Iris pigment epithelial cell (primary cell): ENCODE measurements at regions not wholly inside any gene's neighbourhood (a gene's known extent, or its start where the extent isn't known, plus 50 kb on each side); places are given as distances from the start of the nearest gene placed in this dataset.

Experiments used
- DNase-seq: peaks from one replicate; pipeline ENCODE4 v3.0.0-alpha.2; 2011; ENCODE audit warnings: low read depth

DNA sequence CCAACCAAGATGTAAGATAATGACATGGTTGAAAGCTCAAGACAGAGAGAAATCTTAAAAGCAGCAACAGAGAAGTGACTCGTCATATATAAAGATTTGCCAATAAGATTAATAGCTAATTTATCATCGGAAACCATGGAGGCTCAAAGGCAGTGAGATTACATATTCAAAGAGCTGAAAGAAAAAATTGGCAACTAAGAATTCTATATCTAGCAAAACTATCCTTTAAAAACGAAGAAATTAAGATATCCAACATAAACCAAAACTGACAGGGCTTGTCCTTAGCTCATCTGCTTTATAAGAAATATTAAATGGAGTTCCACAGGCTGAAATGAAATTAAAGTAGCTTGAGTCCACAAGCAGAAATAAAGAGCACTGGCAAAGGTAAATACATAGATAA, 236.6 kb downstream of the ANAPC1 start:
- no peak for DNase-seq

DNA sequence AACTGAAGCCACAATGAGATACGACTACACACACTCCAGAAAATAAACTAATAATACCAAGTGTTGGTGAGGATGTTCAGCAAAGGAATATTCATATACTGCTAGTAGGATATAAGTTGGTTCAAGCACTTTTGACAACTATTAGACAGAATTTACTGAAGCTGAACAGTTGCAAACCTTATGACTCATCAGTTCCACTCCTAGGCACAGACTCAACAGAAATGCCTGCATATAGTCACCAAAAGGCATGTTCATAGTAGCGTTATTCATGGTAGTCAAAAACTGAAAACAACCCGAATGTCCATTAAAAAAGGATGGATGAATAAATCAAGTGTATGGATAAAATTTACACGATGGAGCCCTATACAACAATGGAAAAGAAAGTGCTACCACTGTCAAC, 232.0 kb downstream of the ANAPC1 start:
- peak; percentile 44 for DNase-seq

DNA sequence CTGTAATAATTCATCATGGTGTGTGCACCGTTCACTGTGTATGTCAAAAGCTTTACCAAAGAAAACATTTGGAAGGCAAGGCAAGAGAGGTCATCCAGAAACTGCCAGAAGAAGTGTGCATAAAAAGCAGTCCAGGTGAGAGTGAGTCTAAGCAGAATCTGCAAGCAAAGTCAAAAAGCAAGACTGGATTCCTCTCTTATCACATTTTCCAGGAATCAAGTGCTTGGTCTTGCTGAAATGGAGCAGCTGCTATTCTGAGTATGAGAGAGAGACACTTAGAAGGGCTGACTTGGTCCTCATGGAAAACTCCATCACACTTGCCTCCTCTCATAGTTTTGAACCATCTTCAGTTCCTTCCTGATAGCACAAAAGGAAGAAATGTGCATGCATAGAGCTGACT, 231.3 kb downstream of the ANAPC1 start:
- DNase-seq, result no peak

DNA sequence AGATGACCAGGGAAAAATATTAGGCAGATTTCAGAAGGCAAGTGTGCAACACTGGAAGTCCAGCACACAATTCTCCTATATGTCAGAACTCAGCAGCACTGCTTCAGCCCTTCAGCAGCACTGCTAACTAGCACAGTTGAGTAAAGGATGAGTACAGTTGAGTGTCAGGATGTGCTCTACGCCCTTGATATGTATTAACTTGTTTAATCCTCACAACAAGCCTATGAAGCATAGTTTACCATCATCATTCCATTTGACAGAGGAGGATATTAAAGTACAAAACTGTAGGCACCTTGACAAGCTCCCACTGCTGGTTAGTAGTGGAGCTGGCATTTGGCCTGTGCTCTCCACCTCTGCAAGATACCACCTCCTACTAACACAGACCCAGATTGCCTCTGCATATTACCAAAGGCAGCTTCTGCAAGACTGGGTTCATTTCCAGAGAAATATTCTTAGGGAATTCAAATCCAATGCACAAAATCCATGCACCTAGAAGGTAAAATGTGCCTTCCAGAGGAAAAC, 230.8 kb downstream of the ANAPC1 start:
- DNase-seq, result no peak

DNA sequence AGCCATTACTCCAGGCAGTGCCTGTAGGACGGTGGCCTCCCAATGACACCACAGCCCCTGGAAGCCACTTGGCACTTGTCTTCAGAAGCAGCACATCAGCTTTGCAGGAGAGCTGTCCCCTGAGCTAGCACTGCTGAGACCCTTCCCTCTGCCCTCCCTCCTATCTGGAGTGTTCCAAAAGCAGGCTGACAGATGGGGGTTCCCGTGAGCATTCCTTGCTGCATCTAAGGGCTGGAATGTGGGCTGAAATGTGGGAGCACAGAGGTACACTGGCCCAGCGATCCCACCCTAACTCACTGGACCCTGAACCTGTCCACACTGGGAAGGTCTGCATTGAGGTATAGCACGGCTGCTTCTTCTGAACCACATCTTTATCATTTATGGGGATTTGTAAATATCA, 230.1 kb downstream of the ANAPC1 start:
- DNase-seq, result no peak

DNA sequence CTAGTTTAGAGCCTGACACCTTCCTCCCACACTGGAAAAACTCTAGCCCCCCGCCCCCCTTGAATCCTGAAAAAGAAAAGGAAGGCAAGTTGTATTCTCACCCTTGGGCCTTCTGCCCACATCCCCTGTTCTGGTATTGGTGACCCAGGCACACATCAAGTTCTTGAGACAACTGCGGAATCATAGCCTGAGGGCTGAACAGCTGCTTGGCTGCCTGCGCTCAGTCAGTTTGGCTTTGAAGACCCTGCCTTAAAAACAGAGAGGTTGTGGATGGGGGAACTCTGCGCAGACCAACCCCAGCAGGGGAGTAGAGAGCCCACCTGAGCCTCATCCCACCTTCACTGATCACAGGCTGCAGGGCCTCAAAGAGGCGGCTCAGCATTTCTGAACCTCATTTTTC, 229.2 kb downstream of the ANAPC1 start:
- DNase-seq, result no peak

DNA sequence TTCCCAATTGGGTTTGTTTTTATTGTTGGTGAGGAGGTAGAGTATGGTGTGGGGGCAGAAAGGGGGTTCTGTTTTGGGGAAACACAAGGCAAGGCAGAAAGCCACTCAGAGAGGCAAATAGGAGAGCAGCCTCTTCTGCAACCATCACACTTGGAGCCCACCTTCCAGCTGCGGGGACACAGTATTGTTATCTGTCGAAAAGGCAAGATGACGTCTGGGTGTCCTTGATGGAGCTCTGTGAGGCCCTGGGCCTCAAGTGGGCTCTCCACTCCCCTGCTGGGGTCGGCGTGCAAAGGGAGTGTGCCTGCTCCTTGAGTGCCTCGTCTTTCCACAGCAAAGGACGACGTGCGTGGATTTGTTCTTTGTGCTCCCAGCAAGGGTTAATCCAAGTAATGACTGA, 227.6 kb downstream of the ANAPC1 start:
- DNase-seq, result no peak

DNA sequence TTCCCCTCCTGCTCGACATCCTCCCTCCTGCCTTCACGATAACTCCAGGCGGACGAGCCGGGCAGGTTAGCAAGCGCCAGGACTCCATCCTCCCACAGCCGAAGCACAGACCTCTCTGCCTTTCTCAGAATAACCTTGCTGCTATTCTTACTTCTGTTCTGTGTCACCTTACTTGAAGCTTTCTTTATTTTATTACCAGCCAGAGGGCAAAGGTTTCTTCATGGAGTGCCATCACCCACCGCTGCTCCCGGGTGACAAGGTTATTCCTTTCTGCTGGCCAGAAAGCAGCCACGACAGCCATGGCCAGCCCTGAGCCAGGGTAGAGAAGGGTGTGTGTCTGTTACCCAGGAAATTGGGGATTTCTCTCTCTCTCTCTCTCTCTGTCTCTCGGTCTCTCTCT, 227.1 kb downstream of the ANAPC1 start:
- no peak for DNase-seq

DNA sequence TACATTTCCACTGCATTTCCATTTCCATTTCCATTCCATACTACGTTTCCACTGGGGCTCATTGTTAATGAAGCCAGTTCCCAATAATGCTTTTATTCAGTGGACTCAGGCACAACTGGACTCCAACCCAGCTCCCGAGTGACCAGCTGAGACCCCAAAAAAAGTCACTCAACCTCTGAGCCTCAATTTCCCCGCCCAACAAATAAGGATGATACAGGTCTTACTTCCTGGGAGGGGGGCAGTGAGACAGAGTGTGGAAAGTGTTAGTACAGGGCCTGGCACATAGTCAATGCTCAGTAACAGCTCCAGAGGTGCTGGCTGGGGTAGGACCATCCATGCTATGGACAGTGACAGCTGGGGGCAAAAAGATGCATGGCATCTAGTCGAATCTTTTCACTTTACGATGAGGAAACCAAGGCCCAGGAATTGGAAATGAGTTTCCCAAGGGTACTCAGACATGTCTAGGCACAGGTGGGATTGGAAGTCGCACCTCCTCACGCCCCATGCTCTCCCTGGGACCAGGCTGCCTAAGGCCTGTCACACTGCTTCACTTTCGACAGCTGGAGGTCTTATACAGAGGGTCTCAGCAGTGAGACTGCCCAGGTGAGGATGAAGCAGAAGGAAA, 226.5 kb downstream of the ANAPC1 start:
- no peak for DNase-seq

DNA sequence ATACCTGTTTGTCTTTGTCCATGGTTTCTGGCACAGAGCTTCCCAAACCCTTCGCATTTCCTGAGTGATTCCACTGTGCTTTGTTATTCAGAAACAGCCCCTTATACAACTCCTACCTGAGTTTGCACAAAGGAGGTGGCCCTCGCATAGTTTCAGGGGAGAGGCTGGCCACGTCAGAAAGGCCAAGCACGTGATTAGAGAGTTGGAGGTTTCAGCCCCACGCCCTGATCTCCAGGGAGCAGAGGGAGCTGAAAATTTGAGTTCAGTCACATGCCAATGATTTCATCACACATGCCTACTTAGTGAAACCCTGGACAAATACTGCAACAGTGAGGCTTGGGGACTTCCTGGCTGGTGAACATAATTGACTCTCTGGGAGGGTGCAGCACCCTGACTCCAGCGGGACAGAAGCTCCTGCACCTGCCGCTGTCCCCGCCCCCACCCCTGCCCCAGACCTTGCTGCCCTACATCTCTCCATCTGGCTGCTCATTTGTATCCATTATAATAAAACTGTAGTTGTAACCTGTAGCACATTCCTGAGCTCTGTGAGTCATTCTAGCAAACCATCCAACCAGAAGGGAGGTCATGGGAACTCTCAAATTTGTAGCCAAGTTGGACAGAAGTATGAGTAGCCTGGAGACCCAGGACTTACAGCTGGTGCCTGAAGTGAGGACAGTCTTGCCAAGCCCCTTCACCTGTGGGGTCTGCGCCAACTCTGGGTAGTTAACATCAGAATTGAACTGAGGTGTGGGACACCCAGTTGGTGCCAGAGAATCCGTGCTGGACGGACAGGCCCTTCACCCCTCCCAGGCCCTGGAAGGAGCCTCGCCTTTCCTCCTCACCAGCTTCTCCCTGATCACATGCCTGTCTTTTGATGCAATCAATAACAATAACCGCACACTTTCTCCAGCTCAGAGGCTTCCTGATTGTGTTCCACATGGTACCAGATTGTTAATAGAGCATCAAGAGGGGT, 224.3 kb downstream of the ANAPC1 start:
- DNase-seq, result peak; percentile 92

DNA sequence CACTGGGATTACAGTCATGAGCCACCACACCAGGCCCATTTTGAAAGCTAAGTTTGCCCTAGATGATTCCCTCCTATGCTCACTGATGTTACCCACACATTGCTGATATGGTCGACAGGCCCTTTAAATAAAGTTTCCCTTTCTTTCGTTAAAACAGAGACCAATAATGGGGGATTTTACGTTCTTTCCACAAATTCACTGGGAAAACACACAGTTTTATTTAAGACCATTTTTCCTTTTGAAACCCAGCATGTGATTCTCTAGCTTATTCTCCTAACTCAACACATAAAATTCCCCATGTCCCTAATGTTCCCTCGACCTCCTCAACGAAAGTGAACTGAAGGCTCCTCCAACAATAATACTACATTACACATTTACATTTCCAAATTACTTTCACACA, 223.2 kb downstream of the ANAPC1 start:
- DNase-seq, result no peak

DNA sequence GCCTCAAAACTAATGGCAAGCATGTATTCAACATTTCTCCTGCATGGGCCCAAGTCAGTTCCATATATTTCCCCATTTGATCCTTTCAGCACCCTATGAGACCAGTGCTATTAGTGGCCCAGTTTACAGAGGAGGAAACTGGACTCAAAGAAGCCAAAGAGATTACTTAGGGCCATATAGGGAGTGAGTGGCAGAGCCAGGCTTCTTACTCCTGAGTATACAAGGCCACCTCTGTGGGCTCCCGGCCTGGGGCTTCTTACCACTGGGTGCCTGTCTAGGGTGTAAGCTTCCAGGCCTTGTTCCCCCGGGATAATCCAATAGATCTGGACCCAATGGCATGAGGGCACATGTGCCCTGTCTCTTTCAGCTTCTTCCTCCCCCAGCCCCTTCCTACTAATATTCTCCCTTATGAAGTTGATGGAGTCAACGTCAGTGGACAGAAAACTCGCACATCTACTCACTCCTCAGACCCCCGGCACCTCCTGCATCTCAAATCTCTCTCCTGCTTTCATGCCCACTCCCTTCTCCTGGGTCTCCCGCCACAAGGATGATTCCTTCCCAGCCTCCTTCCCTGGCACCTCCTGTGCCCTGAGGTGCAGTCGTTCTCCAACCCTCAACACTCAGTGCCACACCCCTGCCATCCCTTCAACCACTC, 222.6 kb downstream of the ANAPC1 start:
- no peak for DNase-seq

DNA sequence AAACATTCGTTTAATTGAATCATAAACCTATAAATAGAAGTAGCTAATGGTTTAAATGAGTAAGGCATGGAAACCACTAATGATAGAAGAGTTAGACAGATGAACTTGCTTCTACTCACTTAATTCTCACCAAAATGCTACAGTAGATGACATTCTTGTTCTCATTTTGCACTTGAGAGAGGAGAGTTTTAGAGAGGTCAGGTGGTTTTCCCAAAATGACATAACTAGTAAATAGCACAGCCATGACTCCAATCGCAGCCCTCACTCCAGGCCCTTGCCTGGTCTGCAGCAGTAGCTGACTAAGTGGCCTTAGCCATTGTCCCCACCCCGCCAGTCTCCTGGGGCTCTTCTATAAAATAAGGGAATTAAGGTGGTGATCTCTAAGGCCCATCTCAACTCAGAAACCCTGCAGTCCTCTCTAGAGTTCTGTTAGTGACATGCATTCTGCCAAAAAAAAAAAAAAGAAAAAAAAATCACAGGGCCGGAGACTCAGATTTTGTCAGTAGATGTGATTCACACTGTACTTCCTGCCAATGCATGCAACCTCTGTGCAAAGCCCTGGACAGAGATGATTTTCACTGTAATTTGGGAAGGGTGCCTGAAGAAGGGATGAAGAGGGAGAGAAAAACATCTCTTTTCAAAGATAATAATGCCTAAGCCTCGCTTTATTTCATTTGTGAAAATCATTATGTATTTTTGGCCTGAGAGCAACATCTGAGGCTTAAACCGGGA, 221.8 kb downstream of the ANAPC1 start:
- DNase-seq, result peak; percentile 46

DNA sequence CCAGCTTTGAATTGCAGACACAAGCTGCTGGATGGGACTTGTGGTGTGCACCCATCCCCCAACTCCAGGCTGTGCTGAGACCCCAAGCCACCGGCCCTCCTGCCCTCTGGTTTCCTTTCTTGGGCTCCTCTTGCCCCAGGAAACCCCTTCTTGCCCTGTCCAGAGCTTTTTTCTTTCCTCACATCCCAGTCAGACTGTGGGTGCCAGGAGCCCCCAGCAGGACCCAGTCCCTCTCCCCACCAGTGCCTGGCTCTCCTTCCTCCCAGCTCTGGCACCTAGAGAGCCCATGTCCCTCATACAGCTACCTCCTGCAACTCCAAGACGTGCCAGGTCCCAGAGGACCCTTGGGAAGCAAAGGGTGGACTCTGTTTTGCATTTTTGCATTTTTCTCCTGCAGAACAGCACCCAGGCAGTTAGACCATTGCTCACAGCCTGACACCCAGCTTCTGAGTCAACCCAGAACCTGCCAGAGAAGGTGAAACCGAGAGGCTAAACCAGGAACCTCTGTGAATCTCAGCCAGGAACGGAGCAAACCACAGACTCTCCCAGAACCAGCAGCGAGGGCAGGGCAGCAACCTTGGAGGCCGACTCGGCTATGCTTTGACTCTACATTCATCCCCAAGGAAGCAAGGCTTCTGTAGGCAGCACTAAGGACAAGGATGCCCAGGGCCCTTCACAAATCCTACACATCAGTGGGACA, 221.1 kb downstream of the ANAPC1 start:
- peak; percentile 64 for DNase-seq

DNA sequence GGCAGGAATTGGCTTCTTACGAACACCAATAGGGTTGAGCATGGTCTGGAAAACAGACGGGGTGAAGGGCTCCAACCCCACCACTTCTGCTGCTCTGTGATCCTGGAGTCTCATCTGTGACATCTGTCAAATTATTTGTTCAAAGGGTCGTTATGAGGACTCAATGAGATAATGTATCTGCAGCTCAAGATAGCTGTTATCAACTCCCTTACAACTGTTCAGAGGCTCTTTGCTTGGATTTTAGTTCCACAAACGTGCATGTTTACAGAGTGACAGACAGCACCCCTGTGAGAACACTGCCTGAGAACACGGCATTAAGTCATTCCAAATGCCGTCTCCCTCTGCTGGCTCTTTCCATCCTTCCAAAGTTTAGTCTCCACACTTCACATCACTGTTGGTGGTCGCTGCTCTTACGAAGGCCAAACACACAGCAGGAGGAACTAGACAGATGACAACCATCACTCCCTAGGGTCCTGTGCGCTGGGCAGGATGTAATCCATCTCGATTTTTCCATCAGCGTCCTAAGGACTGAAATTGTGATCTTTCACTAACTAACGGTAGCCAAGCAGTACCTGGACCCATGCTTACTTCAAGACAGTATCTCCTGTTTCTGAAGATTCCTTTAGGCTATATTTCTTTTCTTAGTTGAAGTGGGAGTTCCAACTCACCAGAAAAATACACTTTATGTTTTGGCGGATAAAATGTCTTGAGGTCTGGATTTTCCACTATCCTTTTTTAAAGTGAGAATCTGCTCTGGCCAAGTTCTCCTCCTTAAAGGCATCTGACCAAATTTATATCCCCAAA, 220.3 kb downstream of the ANAPC1 start:
- no peak for DNase-seq

DNA sequence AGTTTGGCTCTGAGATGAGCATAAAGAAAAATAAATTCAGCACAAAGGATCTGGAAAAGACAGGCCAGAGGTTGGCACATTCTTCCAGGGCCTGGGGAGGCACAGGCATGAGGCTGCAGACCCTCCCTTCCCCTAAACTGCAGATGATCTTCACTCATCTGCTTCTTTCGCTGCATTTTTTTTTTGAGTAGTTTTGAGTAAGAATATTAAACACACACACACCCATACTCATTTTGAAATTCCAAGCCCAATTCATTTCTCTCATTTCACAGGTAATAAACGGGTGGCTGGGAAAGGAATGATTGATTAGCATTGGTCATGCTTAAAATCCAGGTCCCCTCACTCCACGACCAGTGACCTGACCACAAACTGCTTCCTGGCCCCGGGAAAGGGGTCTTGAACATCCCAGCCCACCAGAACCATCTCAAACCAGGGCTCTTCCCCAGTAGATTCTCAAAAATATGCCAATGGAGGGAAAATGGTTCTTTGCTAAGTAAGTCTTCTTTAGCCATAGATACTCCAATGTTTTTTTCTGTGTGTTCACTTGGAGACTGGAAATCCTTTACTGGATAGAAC, 219.6 kb downstream of the ANAPC1 start:
- DNase-seq, result no peak

DNA sequence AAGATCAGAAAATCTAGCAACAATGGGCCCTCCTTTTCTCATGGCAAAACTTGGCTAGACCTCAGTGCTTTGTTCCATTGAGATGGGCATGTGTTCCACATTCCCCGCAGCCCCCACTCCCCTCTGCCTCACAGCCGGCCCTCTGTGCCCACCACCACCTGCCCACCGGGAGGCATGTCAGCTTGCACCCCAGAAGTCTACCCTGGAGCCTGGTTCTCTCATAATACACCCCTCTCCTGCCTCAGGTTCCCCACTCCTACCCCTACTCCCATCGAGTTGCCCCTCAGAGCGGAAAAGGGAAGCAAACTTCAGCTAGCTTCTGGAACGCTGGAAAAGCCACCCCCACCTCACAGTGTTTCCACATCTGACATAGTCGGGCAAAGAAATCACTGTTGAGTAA, 219.0 kb downstream of the ANAPC1 start:
- DNase-seq, result no peak

DNA sequence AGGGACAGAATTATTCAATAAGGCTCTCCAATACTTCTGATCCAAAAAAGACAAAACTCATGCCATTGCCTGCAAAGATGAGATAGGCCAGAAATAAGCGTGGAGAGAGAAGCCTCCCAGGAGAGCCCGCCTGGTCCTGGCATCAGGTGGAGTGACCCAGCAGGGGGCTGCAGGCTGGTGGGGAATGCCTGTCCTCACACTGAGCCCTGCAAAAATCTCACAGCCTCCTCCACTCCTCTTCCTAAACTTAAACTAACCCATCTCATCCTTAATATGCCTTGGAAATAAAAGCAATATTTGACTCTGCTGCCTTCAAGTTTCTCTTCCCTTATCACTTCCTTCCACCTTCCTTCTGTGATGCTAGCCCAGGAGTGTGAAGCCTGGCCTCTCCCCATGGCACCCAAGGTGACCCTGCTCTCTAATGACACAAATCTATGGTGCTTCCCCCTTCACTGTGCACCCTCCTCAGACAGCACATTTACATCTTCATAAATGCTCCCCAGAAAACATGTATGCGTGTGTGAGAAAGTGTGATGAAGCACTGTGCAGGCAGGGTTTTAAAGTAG, 218.4 kb downstream of the ANAPC1 start:
- no peak for DNase-seq

DNA sequence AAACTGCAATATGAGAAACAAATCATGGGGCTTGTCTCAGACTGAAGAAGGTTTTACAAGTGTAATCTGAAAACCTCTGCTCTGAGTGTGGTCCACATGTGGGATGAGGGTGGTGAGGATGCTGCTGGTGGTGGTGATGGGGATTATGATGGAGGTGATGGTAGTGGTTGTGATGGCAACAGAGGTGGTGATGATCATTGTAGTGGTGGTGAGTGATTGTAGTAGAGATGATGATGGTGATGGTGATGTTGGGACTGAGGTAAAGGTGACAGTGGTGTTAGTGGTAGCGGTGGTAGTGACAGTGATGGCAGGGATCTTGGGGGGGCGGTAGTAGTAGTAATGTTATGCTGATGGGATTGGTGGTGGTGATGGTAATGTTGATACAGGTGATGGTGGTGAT, 217.8 kb downstream of the ANAPC1 start:
- no peak for DNase-seq

DNA sequence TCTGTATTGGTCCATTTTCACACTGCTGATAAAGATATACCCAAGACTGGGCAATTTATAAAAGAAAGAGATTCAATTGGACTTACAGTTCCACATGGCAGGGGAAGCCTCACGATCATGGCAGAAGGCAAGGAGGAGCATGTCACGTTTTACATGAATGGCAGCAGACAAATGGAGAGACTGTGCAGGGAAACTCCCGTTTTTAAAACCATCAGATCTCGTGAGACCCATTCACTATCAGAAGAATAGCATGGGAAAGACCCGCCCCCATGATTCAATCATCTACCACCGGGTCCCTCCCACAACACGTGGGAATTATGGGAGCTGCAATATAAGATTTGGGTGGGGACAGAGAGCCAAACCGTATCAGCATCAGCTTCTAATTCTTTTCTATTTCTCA, 217.0 kb downstream of the ANAPC1 start:
- DNase-seq, result no peak
